Bronchial epithelial cell (primary cell): ENCODE measurements at regions not wholly inside any gene's neighbourhood (a gene's known extent, or its start where the extent isn't known, plus 50 kb on each side); places are given as distances from the start of the nearest gene placed in this dataset.

Experiments
- DNase-seq: peaks from one replicate; pipeline ENCODE4 v3.0.0-alpha.2; 2010; ENCODE audit warnings: low read depth
- FAIRE-seq: peaks from 2 replicates; lab custom pipeline; 2011; peaks lifted over from hg19 to GRCh38; lab: Jason Lieb, UNC
- H3K27me3 ChIP-seq: 2 replicates; pipeline ENCODE4 v1.5.1; 2011; ENCODE audit warnings: low read length; ENCODE audit not compliant: control insufficient read depth, insufficient read depth
- H3K36me3 ChIP-seq: 2 replicates; pipeline ENCODE4 v1.5.1; 2011; ENCODE audit warnings: low read length; ENCODE audit not compliant: control insufficient read depth, insufficient read depth
- H3K4me3 ChIP-seq: 2 replicates; pipeline ENCODE4 v1.5.1; 2011; ENCODE audit warnings: mild to moderate bottlenecking, low read depth, low read length, control low read depth
- TF ChIP-seq, protein P1 (sequence below): IDR thresholded peaks from 2 replicates; pipeline ENCODE4 v1.5.1; 2011; ENCODE audit warnings: mild to moderate bottlenecking, moderate library complexity, low read length, control low read depth, inconsistent platforms; ENCODE audit not compliant: insufficient read depth, severe bottlenecking

DNA sequence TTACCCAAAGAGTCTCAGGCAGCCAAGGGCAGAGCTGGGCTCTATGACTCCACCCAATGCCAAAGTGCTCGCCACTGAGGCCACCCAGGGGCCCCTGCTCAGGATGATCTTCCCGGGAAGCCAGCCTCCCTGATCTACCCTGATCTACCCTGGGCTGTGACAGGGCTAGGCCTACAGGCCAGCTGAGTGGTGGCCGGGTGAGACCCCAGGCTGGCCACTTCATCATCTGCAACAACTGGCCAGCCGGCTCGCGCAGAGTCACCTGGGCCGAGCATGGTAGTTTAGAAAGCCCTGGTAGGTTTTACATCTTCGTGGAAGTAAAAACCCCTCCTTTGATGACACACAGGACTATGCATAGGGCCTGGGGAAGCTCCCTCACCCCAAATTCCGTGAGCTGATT lies 276.3 kb downstream of the NDUFA10 start:
- TF ChIP-seq, protein P1, sequence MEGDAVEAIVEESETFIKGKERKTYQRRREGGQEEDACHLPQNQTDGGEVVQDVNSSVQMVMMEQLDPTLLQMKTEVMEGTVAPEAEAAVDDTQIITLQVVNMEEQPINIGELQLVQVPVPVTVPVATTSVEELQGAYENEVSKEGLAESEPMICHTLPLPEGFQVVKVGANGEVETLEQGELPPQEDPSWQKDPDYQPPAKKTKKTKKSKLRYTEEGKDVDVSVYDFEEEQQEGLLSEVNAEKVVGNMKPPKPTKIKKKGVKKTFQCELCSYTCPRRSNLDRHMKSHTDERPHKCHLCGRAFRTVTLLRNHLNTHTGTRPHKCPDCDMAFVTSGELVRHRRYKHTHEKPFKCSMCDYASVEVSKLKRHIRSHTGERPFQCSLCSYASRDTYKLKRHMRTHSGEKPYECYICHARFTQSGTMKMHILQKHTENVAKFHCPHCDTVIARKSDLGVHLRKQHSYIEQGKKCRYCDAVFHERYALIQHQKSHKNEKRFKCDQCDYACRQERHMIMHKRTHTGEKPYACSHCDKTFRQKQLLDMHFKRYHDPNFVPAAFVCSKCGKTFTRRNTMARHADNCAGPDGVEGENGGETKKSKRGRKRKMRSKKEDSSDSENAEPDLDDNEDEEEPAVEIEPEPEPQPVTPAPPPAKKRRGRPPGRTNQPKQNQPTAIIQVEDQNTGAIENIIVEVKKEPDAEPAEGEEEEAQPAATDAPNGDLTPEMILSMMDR, result no peak
- Histone ChIP-seq H3K4me3 (no peak overlapping the region), H3K27me3 (no peaks in the 10 kb centered on the region), H3K36me3 (no peaks in the 10 kb centered on the region)
- no peak for FAIRE-seq
- no peak for DNase-seq

DNA sequence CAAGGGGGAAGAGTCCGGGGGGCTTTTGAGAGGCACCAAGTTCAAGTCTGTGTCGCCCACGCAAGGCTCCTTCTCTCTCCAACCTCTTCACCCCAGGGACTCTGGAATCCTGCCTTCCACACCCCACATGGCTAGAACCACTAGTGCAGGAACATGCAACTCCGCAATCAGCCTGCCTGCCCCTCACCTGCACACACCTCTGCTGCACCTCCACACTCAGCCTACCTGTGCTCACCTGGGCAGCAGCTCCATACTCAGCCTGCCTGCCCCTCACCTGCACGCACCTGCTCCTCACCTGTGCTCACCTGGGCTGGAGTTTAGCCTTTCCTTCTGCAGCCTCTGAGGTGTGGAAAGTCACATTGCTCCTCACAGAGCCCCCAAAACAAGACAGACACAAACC lies 277.4 kb downstream of the NDUFA10 start:
- Histone ChIP-seq H3K4me3 (no peak overlapping the region), H3K36me3 (no peaks in the 10 kb centered on the region), H3K27me3 (no peaks in the 10 kb centered on the region)
- TF ChIP-seq, protein P1, result no peak
- FAIRE-seq, result no peak
- DNase-seq, result no peak

DNA sequence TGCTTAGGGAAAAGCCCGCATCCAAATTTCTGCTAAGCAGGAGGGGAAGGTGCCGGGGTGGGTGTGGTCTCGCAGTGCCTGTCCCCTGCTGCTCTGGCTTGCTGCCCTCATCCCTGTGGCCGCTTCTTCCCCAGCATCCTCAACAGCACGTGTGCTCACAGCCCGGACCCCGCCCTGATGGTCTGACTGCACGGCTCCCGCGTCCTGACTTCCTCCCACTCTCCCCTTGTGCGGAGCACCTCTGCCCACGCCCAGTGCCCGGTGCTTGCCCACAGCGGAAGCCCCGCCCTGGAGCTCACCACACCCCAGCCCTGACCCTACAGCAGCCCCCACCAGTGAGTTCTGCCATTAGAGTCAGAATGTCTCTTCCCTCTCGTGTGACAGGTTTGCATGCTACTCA lies 277.9 kb downstream of the NDUFA10 start:
- TF ChIP-seq, protein P1, result no peak
- Histone ChIP-seq H3K4me3 (no peak overlapping the region), H3K36me3 (no peaks in the 10 kb centered on the region), H3K27me3 (no peaks in the 10 kb centered on the region)
- FAIRE-seq, result no peak
- DNase-seq, result no peak

DNA sequence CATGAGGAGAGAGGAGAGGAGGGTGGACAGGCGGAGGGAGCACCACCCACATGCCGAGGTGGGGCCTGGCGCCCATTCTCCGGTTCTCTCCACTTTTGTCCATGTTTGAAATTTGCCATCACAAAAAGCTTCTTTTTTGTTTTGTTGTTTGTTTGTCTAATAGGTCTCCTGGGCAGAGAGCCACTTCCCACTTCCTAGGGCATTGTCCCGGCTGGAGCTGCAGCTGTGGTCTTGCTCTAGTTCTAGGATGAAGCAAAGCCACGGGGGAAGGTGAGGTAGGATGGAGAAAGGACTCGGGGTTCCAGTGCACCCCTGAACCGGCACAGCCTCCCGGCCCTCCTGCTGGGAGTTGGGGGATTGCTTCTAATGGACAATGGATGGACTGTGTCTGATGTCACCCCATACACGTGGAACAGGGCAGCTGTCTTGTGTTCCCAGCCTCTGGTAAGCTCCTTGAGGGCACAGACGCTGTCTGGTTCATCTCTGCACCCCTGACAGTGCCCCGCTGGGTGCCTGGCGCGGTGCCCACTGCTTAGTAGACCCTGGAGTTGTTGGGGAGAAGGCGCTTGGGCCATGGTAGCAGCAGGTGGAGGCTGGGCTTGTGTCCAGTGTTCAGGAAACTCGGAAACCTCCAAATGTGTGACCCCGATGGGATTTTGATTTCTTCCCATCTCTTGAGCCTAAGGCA lies 278.4 kb downstream of the NDUFA10 start:
- DNase-seq, result no peak
- no peaks in the 10 kb centered on the region for H3K27me3 ChIP-seq

DNA sequence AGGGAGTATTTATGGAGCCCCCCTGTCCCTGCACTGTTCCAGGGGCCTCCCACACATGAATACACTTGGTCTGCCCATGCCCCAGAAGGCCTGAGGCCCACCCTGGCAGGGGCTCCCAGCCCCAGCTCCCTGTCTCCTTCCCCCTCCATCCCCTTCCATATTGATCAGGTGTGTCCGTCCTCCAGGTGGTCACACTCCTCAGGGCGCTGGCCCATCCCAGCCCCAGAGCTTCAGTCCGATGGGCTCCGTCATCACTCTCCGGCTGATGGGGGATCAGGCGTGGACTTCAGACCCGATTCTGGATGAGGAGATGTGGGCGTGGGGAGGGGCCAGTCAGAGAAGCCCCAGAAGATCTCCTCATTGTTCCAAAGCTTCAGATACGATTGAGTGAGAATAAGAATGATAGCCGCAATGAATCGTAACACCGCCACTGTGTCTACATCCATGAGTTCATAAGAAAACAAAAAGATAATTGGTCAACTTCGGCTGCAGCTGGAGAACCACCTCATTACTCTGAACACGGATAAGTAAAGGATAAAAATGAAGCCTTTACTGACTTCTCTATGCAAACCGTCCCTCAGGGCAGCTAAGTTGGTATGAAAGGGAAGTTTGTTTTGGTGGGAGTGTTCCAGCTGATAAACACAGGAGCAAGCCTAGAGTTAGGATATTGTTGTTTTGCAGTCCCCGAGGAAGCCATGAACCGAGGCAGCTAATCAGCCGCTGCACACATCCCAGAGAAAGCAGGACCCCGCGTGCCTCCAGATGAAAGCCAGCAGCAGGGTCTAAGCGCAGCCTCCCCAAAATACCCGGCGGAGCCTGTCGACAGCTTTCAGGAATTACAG lies 279.5 kb downstream of the NDUFA10 start:
- no peaks in the 10 kb centered on the region for H3K27me3 ChIP-seq
- FAIRE-seq, result no peak

More for the DNA sequence above, 278.4 kb downstream of the NDUFA10 start:
- FAIRE-seq, result no peak
- TF ChIP-seq, protein P1, result no peak
- no peak overlapping the region for H3K4me3 ChIP-seq
- no peaks in the 10 kb centered on the region for H3K36me3 ChIP-seq

More for the DNA sequence above, 279.5 kb downstream of the NDUFA10 start:
- DNase-seq, result no peak
- Histone ChIP-seq H3K4me3 (no peak overlapping the region), H3K36me3 (no peaks in the 10 kb centered on the region)
- TF ChIP-seq, protein P1, result no peak
